ENCODE measurements at regions not wholly inside any gene's neighbourhood (a gene's known extent, or its start where the extent isn't known, plus 50 kb on each side); places are given as distances from the start of the nearest gene placed in this dataset.

- H3K9me3 Mint-ChIP-seq = no peaks in the 10 kb centered on the region
- DNase-seq (ENCODE audit: low spot score in 2 of 2) = peak in 1 of 2 donors; percentile 30
- peak overlapping the region; percentile 25 for H3K27ac Mint-ChIP-seq
- H3K27me3 Mint-ChIP-seq = peaks cover 18% of the 10 kb centered on the region
- peaks cover 11% of the 10 kb centered on the region for H3K4me1 Mint-ChIP-seq
- peak; percentile 88 for ATAC-seq (ENCODE audit: low read depth)
- peak overlapping the region; percentile 40 for H3K4me3 Mint-ChIP-seq
- no peaks in the 10 kb centered on the region for H3K36me3 Mint-ChIP-seq
These were observed 86.4 kb downstream of the SYF2 start for GRCh38 chr1:25145775-25146393.

DNA sequence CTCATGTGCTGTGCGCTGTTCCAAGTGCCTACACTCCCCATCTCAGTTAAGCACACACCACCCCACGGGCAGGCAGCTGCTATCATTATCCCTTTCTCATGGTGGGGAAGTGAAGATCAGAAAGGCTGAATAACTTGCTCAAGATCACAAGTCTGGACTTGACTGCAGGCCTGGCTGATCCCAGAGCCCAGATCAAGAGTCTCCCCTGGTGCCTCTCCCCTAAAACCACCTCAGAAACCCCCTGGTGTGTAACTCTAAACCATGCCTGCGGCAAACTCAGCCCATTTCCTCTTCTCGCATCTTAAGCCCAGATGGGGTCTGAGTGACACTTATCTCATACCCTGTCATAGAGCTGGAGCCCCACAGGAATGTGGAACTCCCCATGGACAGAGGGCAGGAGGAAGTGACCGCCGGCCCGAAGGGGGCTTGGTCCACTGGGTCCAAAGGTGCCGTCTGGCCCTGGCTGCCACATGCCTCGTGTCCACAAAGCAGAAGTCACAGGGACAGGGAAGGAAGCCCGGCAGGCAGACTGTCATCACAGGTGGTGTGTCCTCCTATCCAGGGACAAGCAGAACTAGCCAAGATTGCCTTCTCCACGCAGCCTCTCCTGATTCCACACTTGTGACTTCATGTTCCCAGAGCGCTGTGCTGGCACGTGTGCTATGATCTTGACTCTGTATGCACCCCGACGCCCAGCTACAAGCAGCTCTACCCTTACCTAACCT lies 92.1 kb downstream of the SYF2 start:
- peak overlapping the region; percentile 39 for H3K27ac Mint-ChIP-seq
- peaks cover 7% of the 10 kb centered on the region for H3K4me1 Mint-ChIP-seq
- H3K27me3 Mint-ChIP-seq = peaks cover 24% of the 10 kb centered on the region
- DNase-seq (ENCODE audit: low spot score in 2 of 2) (peak in 1 of 2 donors; percentile 16), ATAC-seq (ENCODE audit: low read depth) (peak; percentile 92)
- H3K36me3 Mint-ChIP-seq = no peaks in the 10 kb centered on the region
- no peaks in the 10 kb centered on the region for H3K9me3 Mint-ChIP-seq
- peak overlapping the region; percentile 25 for H3K4me3 Mint-ChIP-seq

DNA sequence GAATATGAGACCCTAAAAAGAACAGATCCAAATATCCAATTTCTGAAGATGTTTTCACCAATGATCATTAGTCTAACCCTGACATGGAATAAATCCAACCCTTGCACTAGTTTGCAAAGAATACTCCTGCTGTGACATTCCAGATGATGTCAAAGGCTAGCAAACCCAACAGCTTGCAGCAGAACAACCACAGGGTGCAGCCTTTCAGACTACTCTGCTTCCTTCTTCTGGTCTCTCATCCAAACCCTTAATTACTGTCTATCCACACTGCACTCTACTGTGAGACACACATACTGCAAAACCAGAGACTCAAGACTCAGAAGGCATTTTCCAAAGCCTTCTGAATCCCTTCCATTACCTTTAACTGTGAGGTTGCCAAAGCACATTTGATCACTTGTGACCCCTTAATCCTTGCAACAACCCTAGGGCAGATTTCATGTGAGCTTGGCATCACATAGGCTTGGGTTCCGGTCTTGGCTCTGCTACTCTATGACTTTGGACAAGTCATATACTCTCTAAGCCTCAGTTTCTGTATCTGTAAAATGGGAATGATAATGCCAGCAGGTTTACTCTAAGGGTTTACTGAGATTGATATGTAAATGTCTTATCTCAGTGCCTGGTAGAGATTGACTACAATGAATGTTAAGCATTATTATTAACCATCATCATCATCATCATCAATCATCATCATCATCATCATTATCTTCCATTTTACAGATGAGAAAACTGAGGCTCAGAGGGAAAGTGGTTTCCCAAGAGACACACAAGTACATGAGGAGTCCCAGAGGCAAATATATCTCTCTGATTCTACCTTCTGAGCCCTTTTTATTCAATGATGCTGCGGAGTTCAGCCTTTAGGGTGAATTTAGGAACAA lies 94.5 kb downstream of the SYF2 start:
- Mint-ChIP-seq H3K27me3 (peaks cover 23% of the 10 kb centered on the region), H3K4me1 (peaks cover 7% of the 10 kb centered on the region), H3K9me3 (no peaks in the 10 kb centered on the region), H3K27ac (no peak overlapping the region), H3K4me3 (no peak overlapping the region), H3K36me3 (no peaks in the 10 kb centered on the region)
- ATAC-seq (ENCODE audit: low read depth) = no peak
- DNase-seq (ENCODE audit: low spot score in 2 of 2) = no peak

DNA sequence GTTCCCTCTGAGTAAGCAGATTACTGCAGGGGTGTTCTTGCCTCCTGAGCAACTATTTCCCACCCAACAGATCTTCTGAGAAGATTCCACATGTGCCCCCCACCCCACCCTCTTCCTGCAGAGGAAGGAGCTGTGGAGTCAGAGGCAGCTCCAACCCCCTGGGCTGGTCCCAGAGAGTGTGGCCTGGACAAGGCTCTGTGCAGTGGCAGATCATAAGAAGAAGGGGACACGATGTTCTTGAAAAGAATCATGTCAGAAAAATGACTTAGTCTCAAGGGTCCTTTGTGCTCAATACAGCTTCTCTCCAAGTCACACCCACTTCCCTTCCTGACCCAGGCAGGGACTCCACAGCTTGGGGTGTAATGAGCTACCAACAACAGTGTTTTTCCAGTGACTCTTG lies 95.2 kb downstream of the SYF2 start:
- Mint-ChIP-seq H3K27ac (no peak overlapping the region), H3K27me3 (peaks cover 23% of the 10 kb centered on the region), H3K36me3 (no peaks in the 10 kb centered on the region), H3K4me3 (no peak overlapping the region), H3K9me3 (no peaks in the 10 kb centered on the region), H3K4me1 (peaks cover 7% of the 10 kb centered on the region)
- DNase-seq (ENCODE audit: low spot score in 2 of 2) = no peak
- no peak for ATAC-seq (ENCODE audit: low read depth)

- Mint-ChIP-seq H3K4me3 (no peak overlapping the region), H3K27me3 (peaks cover 20% of the 10 kb centered on the region), H3K9me3 (no peaks in the 10 kb centered on the region), H3K27ac (no peak overlapping the region), H3K36me3 (no peaks in the 10 kb centered on the region), H3K4me1 (peaks cover 7% of the 10 kb centered on the region)
- DNase-seq (ENCODE audit: low spot score in 2 of 2) (no peak), ATAC-seq (ENCODE audit: low read depth) (no peak)
These were observed 96.4 kb downstream of the SYF2 start for GRCh38 chr1:25135909-25136308.

GRCh38 chr1:25134801-25135461 lies 97.4 kb downstream of the SYF2 start:
- no peak overlapping the region for H3K27ac Mint-ChIP-seq

DNA sequence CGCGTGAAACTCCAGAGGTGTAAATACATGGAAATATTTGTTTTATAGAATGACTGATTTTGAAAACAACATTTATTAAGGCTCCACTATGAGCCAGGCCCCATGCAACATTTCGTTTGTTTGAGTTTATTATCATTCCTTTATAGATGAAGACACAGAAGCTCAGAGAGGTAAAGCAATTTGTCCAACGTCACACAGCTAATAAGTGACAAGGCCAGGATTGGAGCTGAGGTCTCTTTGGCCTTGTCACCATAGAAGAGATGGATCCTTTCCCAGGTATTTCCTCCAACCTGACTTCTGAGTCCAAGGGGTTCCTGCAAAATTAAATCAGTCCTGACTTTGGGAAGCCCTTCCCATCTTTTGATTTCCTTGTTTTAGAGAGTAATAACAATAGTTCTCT lies 98.0 kb downstream of the SYF2 start:
- no peaks in the 10 kb centered on the region for H3K9me3 Mint-ChIP-seq
- no peak overlapping the region for H3K4me3 Mint-ChIP-seq
- H3K27me3 Mint-ChIP-seq = peaks cover 14% of the 10 kb centered on the region
- no peaks in the 10 kb centered on the region for H3K4me1 Mint-ChIP-seq
- no peaks in the 10 kb centered on the region for H3K36me3 Mint-ChIP-seq
- ATAC-seq (ENCODE audit: low read depth) (no peak), DNase-seq (ENCODE audit: low spot score in 2 of 2) (no peak)
- H3K27ac Mint-ChIP-seq = no peak overlapping the region

More at GRCh38 chr1:25134801-25135461, 97.4 kb downstream of the SYF2 start:
- Mint-ChIP-seq H3K4me1 (peaks cover under 1% of the 10 kb centered on the region), H3K4me3 (no peak overlapping the region), H3K27me3 (peaks cover 16% of the 10 kb centered on the region), H3K9me3 (no peaks in the 10 kb centered on the region), H3K36me3 (no peaks in the 10 kb centered on the region)
- DNase-seq (ENCODE audit: low spot score in 2 of 2) (no peak), ATAC-seq (ENCODE audit: low read depth) (no peak)

- Mint-ChIP-seq H3K4me3 (no peak overlapping the region), H3K36me3 (no peaks in the 10 kb centered on the region), H3K27me3 (peaks cover 6% of the 10 kb centered on the region), H3K9me3 (no peaks in the 10 kb centered on the region), H3K27ac (no peak overlapping the region), H3K4me1 (no peaks in the 10 kb centered on the region)
- ATAC-seq (ENCODE audit: low read depth) (no peak), DNase-seq (ENCODE audit: low spot score in 2 of 2) (no peak)
These were observed 100.5 kb downstream of the SYF2 start for GRCh38 chr1:25131794-25132193.

GRCh38 chr1:25130895-25131294 lies 101.4 kb downstream of the SYF2 start:
- Mint-ChIP-seq H3K4me3 (no peak overlapping the region), H3K9me3 (no peaks in the 10 kb centered on the region), H3K27ac (no peak overlapping the region)

GRCh38 chr1:25129380-25129779 lies 102.9 kb downstream of the SYF2 start:
- Mint-ChIP-seq H3K4me3 (no peak overlapping the region), H3K27ac (no peak overlapping the region), H3K4me1 (no peaks in the 10 kb centered on the region), H3K9me3 (no peaks in the 10 kb centered on the region), H3K27me3 (peaks cover 6% of the 10 kb centered on the region), H3K36me3 (no peaks in the 10 kb centered on the region)
- DNase-seq (ENCODE audit: low spot score in 2 of 2) (no peak), ATAC-seq (ENCODE audit: low read depth) (no peak)

More at GRCh38 chr1:25130895-25131294, 101.4 kb downstream of the SYF2 start:
- DNase-seq (ENCODE audit: low spot score in 2 of 2) (no peak), ATAC-seq (ENCODE audit: low read depth) (no peak)
- Mint-ChIP-seq H3K4me1 (no peaks in the 10 kb centered on the region), H3K36me3 (no peaks in the 10 kb centered on the region), H3K27me3 (peaks cover 4% of the 10 kb centered on the region)

DNA sequence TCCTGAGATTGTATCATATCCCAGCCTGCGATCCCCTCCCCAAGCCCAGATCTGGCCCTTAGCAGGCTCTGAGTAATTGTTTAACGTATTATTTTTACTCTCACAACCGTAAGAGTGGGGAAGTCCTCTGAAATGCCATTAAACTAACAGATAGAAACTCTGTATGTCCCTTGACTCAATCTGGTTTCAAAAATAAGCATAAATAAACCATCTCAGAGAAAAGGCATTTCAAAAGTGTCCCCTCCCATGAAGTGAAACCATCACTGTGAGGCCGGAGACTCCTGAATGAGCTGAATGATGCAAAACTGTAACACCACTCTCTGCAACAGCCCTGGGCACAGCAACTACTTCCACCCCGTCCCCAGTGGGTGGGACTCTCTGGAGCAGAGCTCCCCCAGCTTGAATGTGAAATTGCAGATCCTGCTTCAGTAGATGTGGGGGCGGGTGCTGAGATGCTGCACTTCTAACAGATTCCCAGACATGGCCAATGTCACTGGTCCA lies 104.1 kb downstream of the SYF2 start:
- no peak overlapping the region for H3K27ac Mint-ChIP-seq
- no peaks in the 10 kb centered on the region for H3K9me3 Mint-ChIP-seq
- DNase-seq (ENCODE audit: low spot score in 2 of 2) = no peak
- ATAC-seq (ENCODE audit: low read depth) = no peak
- peaks cover 6% of the 10 kb centered on the region for H3K27me3 Mint-ChIP-seq
- H3K36me3 Mint-ChIP-seq = no peaks in the 10 kb centered on the region
- H3K4me3 Mint-ChIP-seq = no peak overlapping the region
- no peaks in the 10 kb centered on the region for H3K4me1 Mint-ChIP-seq

DNA sequence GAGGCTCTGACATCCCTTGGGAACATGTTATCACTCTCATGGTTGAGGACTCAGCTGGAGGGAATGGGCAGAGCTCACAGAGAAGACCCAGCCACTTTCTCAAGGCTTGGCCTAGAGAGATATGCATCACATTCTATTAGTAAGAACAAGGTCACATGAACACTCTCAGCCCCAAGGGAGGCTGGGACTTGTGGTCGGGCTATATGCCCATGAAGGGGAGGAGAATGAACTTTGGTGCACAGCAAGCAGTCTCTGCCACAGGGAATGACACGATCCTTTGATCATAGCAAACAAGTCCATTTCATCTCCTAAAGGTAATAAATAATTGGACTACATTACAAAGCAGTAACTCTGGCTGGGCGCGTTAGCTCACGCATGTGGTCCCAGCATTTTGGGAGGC lies 105.7 kb downstream of the SYF2 start:
- DNase-seq (ENCODE audit: low spot score in 2 of 2) (no peak), ATAC-seq (ENCODE audit: low read depth) (no peak)
- H3K4me1 Mint-ChIP-seq = no peaks in the 10 kb centered on the region
- no peaks in the 10 kb centered on the region for H3K36me3 Mint-ChIP-seq
- H3K4me3 Mint-ChIP-seq = no peak overlapping the region
- peaks cover 9% of the 10 kb centered on the region for H3K27me3 Mint-ChIP-seq
- H3K27ac Mint-ChIP-seq = no peak overlapping the region
- H3K9me3 Mint-ChIP-seq = no peaks in the 10 kb centered on the region

GRCh38 chr1:25123551-25123950 lies 108.8 kb downstream of the SYF2 start:
- Mint-ChIP-seq H3K4me1 (peaks cover 4% of the 10 kb centered on the region), H3K9me3 (no peaks in the 10 kb centered on the region), H3K4me3 (no peak overlapping the region), H3K27ac (no peak overlapping the region), H3K27me3 (peaks cover 5% of the 10 kb centered on the region), H3K36me3 (no peaks in the 10 kb centered on the region)
- DNase-seq (ENCODE audit: low spot score in 2 of 2) (no peak), ATAC-seq (ENCODE audit: low read depth) (no peak)

Measured in memory B cell (primary cell).